ENCODE measurements at regions not wholly inside any gene's neighbourhood (a gene's known extent, or its start where the extent isn't known, plus 50 kb on each side); places are given as distances from the start of the nearest gene placed in this dataset.

GRCh38 chr7:130880668-130881067 lies 146.7 kb upstream of the KLF14 start:
- DNase-seq (ENCODE audit: low spot score) = no peak

- DNase-seq (ENCODE audit: low spot score) = peak; percentile 66
These were observed 147.2 kb upstream of the KLF14 start for GRCh38 chr7:130881091-130881798.

- no peak for DNase-seq (ENCODE audit: low spot score)
These were observed 147.8 kb upstream of the KLF14 start for GRCh38 chr7:130881799-130882141.

DNA sequence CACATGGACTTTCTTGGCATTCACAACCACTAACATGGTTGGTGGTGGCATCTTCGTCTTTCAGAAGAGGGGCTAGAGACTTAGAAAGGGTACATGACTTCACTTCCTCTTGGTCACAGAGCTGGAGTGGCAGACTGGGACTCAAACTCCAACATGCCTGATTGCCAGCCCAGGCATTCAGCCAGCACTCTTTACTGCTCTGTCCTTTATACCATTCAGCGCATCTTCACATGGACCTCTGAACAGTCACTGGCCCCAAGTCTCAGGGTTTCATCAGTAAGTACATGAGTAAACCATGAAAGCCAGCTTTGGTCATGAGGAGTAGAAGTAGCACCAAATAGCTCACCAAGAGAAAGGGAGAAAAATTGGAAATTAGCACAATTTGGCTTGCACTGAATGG lies 148.4 kb upstream of the KLF14 start:
- DNase-seq (ENCODE audit: low spot score) = no peak

GRCh38 chr7:130883928-130884327 lies 149.9 kb upstream of the KLF14 start:
- no peak for DNase-seq (ENCODE audit: low spot score)

DNA sequence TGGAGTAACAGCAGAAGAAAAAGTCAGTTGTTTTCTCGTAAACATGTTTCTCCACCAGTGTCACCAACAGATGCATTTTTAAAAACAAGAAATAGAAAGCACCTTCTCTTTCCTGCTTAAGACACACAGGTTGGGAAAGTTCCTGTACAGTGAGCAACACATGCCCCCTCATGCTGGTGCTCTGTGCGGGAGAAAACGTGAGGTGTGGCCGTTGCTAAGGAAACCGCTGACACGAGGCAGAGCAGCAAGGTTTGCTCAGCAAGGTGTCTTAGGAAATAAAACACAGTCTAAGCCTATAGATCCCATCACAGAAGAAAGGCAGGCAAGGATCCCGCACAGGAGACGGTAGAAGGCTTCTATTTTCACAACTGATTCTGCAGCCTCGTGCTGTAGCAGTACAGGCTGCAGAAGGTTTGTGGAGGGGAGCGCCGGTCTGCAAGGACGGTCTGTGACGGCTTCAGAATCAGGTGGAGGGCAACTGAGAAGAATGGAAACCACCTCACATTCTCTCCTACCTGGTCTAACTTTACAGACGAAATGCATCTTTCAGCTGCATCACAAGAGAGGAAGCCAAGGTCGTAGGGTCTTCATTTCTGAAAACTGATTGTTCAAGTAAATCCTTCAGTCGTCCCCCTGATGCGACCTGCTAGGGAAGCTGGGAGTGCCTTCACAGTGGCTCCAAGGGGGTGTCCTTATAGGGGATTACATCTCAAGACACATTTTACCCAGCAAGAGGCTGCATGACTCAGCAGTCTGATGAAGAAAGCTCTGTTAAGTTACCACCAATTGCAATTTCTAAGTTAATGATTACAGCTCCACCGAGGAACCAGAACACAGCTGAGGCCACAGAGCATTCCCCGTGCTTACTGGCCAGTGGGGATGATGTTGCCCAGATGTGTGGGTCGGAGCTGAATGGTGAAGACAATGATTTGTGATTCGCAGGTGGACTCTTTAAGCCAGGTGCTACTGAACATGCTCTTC lies 150.7 kb upstream of the KLF14 start:
- peak; percentile 70 for DNase-seq (ENCODE audit: low spot score)

DNA sequence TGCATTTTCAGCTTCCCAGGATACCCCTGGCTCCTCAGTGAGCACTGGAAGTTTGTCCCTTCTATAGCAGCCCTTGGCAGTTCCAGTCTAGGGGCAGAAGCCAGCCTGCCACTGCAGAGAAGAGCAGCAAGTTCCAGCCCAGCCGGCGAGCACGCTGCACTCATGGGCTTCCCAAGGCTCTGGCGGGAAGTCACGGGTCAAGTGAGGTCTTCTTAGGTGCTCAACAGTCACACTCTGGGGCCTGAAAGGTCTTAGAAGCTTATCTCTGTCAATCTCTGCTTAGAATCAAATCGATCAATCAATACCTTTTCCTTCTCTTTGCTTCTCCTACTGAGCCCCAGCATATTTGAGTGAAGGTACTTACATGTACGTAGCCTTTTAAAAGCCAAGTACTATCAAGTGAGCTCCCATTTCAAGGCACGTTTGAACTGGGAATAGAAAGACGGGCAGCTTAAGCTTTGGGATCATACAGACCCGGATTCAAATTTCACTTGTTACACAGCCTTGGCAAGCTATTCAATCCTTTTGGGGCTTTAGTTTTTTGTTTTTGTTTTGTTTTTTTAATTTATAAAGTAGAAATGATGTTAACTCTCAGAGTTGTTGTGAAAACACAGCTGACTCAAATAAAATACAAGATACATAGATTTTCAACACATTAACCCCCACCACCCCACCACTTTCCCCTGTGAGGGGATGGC lies 152.6 kb upstream of the KLF14 start:
- DNase-seq (ENCODE audit: low spot score) = no peak

DNA sequence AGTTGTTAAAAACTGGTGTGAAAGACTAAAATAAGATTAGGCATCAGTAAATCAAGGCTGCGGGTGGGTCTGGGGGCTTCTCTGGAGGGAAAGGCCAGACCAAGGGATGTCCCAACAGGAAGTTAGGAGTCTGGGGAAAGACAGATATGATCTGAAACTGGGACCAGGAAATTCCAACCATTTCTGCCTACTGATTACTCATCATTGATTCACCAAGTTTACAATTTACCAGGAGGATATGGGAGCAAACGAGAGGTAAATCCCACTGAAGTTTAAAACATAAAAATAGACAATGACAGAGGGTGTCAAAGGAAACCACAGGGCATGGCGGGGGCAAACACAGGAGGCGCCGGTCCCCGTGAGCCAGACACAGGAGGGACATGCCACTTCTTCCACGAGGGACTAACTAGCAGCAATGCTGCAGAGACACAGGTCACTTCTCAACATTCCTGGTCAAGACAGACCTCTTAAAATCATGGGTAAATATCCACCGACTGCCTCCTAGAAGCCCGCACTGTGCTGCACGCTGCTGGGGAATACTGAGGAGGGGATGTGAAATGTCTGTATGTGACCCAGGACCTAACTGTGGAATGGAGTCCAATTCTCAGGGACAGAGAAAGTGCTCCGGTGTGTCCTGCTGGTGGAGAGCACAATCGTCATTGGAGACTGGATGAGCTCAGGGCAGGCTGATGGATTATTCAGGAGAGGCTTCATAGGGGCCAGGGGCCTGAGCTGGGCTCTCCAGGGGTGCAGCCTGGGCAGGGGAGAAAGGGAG lies 153.4 kb upstream of the KLF14 start:
- DNase-seq (ENCODE audit: low spot score) = no peak

DNA sequence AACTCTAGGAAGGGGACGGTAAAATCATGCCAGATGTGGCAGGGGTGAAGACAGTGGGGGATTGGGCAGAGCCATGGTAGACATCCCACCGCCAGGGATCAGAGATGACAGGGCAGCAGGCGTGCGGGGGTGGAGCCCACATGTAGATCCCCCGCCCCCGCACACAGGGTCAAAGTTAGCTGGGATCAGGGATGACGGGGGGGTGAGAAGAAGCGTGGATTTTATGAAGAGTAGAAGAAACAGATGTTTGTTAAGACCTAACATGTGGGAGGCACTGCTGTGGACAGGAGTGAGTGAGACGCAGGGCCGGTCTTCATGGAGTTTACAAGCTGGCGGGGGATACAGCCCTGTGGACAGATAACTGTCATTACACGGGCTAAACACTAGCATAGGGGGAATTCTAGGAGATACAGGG lies 154.0 kb upstream of the KLF14 start:
- no peak for DNase-seq (ENCODE audit: low spot score)

GRCh38 chr7:130888468-130888867 lies 154.5 kb upstream of the KLF14 start:
- DNase-seq (ENCODE audit: low spot score) = no peak

DNA sequence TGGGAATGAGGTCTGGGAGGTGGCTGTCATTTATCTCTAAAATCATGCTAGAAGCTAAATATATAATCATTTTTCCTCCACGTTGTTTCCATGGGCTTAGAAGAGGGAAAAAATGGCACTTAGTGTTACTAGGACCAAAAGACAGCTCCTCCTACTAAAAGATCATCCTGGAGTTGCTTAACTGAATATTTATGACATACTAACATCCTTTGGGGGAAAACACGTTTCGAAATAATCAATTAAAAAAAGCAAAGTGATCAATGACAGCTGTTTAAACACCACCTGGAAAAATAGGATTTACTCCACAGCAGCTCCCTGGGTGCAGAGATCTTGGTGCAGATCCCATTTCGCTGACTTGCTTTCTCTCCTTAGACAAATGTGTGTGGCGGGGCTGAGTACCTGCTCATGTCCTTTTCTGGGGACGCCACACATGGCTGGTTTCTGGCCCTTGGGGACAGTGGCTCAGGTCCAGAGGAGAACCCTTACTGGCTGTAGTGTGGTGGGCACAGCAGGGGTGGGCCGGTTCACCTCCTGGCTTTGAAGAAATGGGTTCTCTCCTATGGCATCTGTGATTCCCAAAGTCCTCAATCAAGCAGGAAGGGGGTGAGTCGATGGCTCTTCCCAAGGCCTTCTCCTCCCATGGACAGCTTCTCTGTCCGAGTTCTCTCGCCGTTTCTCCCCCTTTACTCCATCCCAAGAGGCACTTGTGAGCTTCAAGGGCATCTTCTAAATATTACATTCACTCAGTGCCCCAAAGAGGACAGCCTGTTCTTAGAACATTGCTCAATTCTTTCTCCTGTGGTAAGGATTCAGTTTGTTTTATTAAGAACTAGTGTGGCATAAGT lies 156.4 kb upstream of the KLF14 start:
- DNase-seq (ENCODE audit: low spot score) = no peak

- DNase-seq (ENCODE audit: low spot score) = no peak
These were observed 157.5 kb upstream of the KLF14 start for GRCh38 chr7:130891254-130892094.

DNA sequence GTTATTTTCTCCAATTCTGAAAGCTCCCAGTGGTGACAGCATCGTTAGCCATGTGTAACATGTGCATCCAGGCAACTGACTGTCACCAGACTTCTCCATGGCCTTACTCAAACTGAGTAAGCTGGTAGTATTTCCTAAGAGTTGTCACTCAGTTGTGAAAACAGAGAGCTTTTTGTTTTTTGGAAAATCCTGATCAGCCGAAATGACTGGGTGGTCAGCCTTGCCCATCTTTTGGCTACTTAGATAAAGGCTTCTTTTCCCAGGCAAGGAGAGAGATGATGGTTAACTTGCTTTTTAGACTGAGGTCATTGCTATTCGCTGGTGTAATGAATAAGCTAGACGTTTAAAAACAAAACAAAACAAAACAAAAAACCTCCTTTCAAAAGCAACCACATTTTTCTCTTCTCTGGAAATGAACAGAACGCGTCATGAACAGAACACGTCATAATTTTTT lies 159.5 kb upstream of the KLF14 start:
- DNase-seq (ENCODE audit: low spot score) = no peak

DNA sequence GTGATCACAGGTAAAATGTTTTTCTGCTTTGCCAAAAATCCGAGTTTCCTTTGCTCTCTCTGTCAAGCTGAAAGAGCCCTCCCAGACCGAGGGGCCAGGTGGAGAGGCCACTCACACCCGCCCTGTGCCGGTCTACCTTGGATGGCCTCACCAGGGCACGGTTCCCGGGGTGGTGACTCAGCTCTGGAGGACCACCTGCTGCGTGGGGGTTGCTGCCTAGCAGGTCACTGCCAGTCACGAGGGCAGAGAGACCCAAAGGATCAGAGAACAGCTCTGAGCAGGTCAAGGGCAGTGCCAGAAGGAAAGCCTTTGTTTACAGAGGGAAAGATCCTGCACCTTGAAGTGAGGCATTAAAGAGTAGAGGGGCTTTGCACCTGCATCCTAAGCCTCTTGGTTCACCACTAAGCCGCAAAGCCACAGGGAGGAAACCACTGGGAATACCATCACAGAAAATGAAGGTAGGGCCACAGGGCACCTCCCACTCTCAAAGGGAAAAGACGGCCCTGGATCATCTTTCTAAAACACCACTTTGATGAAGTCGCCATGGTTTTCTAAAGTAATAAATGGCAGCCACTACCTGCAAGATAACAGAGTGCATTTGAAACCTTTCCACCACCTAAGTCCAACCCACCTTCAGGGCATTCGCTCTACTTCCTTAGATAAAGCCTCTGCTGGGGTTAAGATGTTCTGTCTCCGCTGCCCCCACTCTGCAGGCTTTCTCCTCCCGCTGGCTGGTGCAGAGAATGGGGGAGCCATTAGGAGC lies 160.3 kb upstream of the KLF14 start:
- no peak for DNase-seq (ENCODE audit: low spot score)

DNA sequence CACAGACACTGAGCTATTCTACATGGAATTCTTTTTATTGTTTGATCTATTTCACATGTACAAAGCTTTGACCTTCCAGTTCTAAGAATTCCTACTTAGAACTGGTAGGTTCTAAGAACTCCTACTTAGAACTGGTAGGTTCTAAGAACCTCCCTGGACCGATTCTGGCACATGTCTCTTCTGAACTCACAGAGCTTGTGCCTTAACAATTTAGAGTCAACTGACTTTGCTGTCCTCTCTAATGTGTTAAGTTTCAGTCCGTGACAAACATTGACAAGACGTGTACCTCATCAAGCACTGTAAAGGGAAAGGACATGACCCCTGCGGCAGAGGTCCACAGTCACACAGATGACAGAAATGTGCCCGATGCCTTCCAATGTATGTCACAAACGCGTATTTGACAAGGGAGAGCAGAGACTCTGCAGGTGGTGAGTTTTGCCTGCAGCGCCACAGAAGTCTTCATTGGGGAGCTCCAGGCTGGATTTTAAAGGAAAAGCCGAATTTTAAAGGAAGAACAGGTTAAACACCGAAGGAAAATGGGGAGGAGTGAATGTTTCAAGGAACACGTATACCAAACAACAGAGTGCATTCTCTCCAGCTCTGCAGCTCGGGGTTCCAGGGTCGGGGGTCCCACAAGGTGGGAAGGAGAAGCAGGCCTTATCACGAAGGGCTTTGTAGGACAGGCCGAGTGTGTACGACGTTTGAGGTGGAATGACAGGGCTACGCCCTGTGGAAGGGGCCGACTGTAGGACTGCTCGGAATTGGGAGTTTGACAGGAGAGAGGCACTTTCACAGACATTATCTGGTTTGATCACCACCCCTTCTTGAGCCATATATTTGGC lies 161.1 kb upstream of the KLF14 start:
- no peak for DNase-seq (ENCODE audit: low spot score)

- DNase-seq (ENCODE audit: low spot score) = no peak
These were observed 162.3 kb upstream of the KLF14 start for GRCh38 chr7:130896051-130896881.

- DNase-seq (ENCODE audit: low spot score) = peak; percentile 82
These were observed 163.0 kb upstream of the KLF14 start for GRCh38 chr7:130896898-130897514.

Measured in putamen (tissue), 1 donor.